Germinal center (tissue), 1 donor: ENCODE measurements at regions not wholly inside any gene's neighbourhood (a gene's known extent, or its start where the extent isn't known, plus 50 kb on each side); places are given as distances from the start of the nearest gene placed in this dataset.
"Not testable (repeated sequence)": the region's sequence is repeated elsewhere in the genome, so short reads cannot be mapped to it uniquely, and the experiment has no call there.

ENCODE experiments used
- DNase-seq: peaks from one replicate; pipeline ENCODE4 v3.0.0; 2012; ENCODE audit warnings: mixed read lengths, low spot score

- no peak for DNase-seq
Measured at GRCh38 chr2:72031346-72032110, 116.1 kb downstream of the CYP26B1 start.

- DNase-seq = no peak
Measured at GRCh38 chr2:72028996-72029395, 118.7 kb downstream of the CYP26B1 start.

GRCh38 chr2:72028351-72028995, 119.2 kb downstream of the CYP26B1 start:
- DNase-seq = no peak

- DNase-seq = no peak
Measured at GRCh38 chr2:72027426-72028161, 120.1 kb downstream of the CYP26B1 start.

DNA sequence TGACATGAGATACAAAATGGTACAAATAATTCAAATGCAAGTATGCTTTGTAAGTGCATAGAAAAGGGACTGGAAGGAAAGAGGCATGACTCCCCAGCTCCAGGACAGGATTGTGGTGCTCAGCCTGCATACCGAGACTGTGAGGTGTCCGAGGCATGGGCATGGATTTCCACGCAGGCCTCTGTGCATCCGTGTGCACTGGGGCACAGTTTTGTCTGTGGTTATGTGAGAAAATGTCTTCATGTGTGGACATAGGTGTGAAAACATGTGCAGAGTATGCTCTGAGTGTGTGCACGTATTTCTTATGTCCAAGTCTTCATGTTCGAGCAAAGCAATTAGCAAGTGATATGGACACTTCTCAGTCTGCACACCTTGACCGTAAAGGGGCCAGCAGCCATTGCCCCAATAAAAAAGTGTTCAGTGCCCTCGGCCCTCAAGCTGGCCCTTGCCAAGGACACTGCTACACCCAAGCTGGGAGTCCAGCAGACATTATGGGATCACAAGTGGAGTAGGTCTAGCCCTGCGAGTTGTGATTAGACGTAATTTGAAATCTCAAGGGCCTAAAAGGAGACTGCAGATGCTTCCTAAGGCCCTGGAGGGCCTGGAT, 120.7 kb downstream of the CYP26B1 start:
- DNase-seq = no peak

- no peak for DNase-seq
Measured at GRCh38 chr2:72024451-72025175, 123.0 kb downstream of the CYP26B1 start.

DNA sequence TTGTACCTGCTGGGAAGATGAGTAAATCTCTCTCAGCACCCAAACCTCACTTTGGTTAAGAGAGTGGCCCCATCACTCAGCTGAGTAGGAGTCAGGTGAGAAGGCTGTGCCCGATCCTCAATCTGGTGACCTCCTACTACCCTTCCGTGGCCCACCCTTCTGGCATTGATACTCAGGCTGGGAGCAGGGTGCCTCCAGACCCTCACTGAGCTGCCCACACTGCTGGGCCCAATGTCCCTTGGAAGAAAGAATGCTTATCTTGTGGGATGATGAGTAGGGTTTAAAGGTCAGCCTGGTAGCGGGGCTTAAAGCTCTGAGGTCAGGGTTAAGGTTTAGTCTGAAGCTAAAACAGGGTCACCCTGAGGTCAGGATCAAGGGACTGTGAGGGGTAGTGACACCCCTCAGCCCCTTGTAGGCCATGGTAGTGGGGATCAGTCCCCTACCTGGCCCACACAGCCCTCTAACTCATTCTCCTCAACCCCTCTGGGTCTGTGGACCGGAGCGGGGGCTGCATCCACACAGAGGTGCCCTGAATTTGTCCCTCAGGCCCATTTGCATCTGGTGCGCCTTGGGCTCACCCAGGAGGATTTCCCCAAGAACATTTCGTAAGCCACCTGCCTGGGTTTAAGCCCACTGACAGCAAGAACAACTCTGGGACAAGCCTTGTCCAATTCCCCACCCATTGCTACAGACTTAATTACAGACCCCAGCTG, 123.8 kb downstream of the CYP26B1 start:
- no peak for DNase-seq

GRCh38 chr2:72021371-72021770, 126.3 kb downstream of the CYP26B1 start:
- not testable (repeated sequence) for DNase-seq

GRCh38 chr2:72015266-72015665, 132.4 kb downstream of the CYP26B1 start:
- no peak for DNase-seq

GRCh38 chr2:72014831-72015230, 132.8 kb downstream of the CYP26B1 start:
- no peak for DNase-seq

- no peak for DNase-seq
Measured at GRCh38 chr2:72013726-72014125, 133.9 kb downstream of the CYP26B1 start.

DNA sequence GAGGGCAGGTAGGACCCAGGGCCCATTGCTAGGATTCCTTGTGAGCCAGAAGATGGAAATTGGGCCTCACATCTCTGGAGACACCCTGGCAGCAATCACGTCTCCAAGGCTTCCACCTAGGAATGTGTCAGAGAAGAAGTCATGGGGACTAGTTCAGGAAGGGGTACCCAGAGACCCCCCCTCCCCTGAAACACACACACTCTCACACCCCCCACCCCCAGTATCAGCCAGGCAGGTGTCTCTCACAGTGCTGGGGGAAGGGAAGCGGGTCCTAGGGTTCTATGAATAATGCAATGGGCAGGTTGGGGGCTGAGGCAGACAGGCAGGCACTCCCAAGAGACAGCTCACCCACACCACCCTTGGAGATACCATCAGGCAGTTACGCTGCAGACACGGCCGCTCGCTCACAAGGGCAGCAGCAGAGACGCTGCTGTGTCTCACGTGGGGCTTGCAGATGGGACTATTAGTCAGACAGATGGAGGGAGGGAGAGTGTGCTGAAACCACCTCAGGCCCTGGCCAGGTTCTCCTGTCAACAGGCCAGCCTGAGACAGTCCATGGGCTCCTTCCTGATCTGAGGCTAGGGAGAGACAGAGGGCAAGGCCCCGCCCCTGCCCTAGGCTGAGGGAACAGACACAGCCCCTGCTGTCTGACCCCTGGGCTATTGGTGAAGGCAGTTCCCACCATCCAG, 134.6 kb downstream of the CYP26B1 start:
- no peak for DNase-seq

- no peak for DNase-seq
Measured at GRCh38 chr2:72011791-72012190, 135.9 kb downstream of the CYP26B1 start.

GRCh38 chr2:72011370-72011689, 136.3 kb downstream of the CYP26B1 start:
- DNase-seq = no peak

- DNase-seq = no peak
Measured at GRCh38 chr2:72010647-72011369, 136.9 kb downstream of the CYP26B1 start.

- DNase-seq = no peak
Measured at GRCh38 chr2:72008608-72009007, 139.1 kb downstream of the CYP26B1 start.

GRCh38 chr2:72007402-72007801, 140.3 kb downstream of the CYP26B1 start:
- DNase-seq = no peak

DNA sequence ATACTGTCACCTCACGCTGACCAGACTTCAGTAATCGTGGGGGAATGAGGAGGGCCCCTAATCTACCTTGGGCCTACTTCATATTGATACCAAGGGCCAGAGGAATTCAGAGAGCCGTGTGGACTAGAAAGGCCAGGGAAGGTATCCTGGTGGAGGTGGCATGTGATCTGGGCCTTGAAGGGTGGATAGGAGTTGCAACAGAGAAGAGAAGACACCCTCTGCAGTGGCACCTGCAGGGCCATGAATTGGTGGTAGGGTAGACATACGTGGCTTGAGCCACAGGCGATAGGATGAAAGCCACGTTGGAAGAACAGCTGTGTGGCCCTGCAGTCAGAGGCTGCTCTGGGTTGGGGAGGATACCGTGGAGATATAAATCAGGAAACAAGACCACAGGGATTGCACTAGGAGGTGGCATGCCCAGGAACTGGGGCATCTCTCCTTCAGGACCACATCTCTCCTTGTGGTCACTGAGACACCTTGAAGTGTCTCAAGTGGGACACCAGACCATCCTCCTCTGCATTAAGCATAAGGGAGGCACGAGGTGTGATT, 141.4 kb downstream of the CYP26B1 start:
- no peak for DNase-seq

- no peak for DNase-seq
Measured at GRCh38 chr2:72004976-72005375, 142.7 kb downstream of the CYP26B1 start.
